ENCODE measurements at regions not wholly inside any gene's neighbourhood (a gene's known extent, or its start where the extent isn't known, plus 50 kb on each side); places are given as distances from the start of the nearest gene placed in this dataset.
"Not testable (repeated sequence)": the region's sequence is repeated elsewhere in the genome, so short reads cannot be mapped to it uniquely, and the experiment has no call there.

DNA sequence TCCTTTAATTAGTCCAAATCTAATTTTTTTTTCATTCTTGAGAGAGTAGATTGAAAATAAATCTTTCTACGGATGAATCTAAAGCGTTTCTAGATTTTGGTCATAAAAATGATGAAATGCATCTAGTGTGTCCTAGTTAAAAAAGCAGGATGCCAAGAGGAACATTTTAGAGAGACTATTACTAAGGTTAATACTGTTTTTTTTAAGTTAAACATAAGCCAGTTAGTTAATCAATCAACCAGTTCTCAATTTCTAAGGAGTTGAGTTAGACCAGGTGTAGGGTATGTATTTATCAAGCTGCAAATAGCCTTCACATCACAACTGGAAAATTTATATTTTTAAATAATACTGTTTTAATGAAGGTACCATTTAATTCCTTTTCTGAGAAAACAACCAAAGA is 679.5 kb upstream of the IGFBP7 start:
- no peak for DNase-seq

DNA sequence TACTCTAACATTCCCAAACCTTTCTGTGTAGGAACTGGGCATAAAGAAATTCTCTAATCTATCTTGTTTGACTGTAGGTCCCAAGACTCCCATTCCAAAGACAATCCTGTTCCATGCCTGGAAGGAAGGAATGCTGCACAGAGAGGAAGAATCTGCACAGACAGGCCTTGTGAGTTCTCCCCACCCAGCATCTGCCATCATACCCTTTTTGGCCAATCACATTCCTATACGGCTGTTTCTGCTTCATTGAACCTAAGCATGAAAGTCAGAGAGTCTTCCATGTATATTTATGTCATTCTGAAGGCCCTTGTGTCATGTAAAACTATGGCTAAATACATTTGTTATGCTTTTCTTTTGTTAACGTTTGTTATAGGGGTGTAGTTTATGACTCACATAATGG is 667.7 kb upstream of the IGFBP7 start:
- DNase-seq = no peak

DNA sequence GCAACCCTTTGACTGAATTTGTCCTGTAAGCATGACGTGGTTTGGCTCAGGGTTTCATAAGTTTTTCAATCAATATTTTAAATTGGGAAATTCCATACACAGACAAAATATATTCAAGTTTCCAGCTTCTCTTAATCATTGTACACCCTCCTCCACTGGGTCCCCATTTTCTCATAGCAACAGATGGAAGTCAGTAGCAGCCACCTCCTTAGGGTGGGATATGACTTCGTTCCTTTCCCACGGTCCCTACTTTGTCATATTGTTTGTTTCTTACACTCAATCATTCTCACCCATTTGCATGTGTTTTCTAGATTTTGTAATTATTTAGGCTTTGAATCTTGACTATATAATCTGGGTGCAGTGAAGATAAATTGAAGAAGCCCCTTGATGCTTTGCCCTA is 664.5 kb upstream of the IGFBP7 start:
- no peak for DNase-seq

DNA sequence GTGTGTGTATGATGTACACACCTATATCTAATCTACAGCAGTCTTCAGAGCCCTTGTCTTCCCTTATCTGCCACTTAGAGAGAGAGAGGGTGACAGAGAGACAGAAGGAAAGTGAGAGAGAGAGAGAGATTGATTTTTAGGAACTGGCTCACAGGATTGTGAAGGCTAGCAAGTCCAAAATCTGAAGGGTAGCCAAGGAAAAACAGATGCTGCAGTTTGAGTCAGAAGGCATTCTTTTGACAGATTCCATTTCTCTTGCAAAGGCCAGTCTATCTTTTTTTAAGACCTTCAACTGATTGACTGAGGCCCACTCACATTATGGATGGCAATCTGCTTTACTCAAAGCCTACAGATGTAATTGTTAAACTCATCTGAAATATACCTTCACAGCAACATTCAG is 664.0 kb upstream of the IGFBP7 start:
- no peak for DNase-seq

DNA sequence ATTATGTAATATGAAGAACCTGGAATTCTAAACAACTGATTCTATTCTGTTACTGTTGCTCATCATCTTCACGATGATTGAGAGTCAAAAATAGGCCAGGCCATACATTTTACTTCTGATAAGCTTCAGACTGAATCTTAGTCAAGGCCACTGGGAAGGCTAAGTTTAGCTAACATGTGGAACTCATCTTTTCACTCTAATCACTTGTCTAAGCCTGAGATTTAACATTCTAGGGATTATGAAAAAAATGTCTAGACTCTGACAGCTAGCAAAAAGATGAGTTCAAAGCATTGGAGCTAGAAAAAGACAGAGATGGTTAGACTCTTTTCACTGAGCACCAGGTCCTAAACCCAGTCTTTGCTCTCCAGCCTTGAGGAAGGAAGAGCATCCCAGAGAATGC is 656.2 kb upstream of the IGFBP7 start:
- DNase-seq = no peak

DNA sequence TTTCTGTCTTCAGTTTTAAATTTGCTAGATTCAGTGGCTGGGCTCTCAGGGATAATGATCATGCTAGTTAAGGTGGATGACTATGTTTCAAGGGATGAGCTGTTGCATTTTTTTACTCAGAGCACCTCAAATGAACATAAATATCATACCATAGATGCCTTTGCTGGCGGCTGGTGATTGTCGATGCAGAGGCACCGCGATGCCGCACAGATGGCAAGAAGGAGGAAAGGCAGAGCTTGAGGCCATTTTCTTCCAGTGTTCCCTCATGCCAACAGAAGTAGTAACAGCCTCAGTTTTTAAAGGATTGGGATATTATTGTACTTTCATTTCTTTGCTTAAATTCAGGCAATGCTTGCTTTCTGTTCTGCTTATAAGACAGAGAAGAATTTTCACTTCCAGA is 654.7 kb upstream of the IGFBP7 start:
- DNase-seq = no peak

DNA sequence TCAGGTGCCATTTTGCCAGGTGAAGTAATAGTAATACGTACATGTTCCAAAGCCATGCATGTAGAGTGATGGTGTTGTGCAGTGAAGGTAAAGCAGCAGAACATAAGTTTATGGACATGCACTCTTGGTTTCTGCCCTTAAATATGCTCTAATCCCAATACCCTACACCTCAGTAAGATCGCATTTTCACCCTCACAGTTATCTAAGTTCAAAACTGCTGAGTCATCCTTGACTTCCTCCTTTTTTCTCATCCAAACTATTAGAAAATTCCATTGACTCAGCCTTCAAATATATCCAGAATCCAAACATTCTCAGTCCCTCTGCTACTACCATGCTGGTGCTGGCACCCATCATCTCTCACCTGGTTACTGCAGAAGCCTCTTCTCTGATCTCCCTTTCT is 652.9 kb upstream of the IGFBP7 start:
- no peak for DNase-seq

DNA sequence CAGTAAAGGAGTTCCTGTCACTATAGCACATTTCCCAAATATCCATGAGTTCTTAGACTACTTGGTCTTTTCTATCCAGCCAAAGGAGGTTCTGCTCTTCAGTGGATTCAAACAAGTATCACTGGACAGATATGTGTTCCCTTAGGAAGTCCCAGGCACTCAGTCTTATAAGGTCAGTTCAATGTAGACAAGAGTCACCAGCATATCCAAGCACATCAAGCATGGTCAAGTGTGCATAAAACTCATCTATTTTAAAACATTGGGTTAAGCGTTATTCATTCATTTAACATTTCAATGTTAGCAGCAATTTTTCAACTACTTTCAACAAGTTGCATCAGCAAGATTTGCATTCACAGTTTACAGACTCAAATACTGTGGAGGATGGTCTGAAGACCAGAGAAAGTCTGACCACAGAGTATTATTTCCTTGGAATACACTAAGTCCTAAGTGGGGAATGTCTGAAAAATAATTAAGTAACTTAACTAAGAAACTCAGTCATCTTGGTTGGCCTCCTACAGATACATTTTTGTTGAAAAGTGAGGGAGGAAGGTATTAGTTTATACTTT is 630.5 kb upstream of the IGFBP7 start:
- no peak for DNase-seq

DNA sequence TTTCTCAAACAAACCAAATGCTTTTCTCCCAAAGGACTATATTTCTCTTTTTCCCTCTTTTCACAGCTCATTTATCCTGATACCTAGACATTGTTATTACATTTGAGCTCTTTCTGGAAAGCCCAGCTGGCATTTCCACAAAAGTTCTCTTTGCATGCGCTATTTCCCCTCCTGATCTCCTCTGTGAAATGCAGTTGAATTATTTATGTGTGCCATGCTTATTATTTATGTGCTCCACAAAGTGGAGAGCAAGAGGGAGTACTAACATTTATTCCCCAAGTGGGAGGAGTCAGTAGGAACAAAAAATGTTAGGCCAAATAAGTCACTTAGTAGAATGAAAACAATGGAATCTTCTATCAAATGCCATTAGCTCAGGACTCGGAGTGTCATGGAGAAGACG is 626.6 kb upstream of the IGFBP7 start:
- no peak for DNase-seq

DNA sequence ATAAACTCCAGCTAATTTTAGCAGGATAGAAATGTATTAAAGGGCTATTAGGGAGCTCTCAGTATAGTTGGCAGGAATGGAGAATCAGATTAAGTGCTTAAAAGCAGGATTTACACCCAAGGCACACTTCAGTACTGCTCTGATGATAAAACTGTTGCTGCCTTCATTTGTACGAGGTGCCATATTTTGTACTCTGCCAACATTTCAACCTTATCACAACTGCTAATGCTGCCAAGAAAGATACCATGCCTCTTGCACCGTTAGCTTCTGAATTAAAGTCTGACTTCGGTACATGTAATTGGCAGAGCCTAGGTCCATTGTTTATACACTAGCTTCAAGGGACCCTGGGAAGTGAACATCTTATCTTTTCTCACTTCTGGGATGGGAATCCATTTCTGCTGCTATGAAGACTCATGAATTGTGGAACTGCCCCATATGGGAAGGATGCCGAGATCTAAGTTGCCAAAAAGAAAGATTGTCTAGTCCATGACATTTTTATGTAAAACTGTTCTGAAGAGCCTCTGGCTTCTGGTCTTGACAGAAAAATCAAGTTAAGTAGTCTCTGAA is 624.0 kb upstream of the IGFBP7 start:
- no peak for DNase-seq

DNA sequence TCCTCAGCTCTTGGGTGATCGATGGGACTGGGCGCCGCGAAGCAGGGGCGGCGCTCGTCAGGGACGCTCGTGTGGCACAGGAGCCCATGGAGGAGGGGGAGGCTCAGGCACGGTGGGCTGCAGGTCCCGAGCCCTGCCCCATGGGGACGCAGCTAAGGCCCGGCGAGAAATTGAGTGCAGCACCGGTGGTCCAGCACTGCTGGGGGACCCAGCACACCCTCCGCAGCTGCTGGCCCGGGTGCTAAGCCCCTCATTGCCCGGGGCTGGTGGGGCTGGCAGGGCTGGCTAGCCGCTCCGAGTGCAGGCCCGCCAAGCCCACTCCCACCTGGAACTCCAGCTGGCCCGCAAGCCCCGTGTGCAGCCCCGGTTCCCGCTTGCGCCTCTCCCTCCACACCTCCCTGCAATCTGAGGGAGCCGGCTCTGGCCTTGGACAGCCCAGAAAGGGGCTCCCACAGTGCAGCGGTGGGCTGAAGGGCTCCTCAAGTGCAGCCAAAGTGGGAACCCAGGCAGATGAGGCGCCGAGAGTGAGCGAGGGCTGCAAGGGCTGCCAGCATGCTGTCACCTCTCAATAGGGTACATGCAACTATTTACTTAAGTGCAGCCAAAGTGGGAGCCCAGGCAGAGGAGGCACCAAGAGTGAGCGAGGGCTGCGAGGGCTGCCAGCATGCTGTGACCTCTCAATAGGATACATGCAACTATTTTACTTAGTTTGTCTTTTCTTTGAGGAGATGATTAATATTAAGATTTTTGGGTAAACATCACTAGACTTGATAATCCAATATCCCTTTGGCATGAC is 619.8 kb upstream of the IGFBP7 start:
- DNase-seq = not testable (repeated sequence)

DNA sequence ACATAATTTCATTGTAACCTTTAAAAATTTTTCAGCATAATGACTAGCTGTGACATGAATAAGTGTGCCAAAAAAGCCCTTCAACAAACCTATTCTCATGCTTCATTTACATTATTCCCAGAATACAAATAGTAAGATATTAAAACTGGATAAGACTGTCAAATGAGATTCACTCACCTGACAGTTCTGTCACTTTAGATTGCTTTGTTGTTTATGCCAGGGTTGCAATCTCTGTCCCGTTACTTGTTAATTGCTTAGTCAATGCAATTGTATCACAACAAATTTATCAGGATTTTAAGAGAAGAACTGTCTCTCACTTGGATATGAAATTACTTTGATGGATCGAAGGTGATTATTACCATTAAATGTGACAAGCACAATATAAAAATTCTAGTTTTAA is 616.0 kb upstream of the IGFBP7 start:
- DNase-seq = no peak

DNA sequence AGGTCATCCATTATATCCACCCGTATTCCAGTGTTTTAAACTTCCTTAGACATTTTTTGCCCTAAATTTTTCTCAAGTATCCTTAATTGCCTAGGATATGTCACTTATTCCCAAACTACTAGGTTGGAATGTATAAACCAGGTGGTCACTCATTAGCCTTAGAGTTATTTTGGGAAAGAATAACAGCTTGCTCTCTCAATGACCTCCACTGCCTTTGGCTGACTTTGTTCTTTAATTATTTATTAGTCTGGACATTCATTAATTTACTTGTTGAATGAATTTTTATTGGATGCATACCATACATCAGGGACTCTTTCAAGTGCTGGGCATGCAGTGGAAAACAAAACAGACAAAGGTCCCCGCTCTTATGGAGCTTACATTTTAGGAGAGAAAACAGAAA is 609.3 kb upstream of the IGFBP7 start:
- no peak for DNase-seq

DNA sequence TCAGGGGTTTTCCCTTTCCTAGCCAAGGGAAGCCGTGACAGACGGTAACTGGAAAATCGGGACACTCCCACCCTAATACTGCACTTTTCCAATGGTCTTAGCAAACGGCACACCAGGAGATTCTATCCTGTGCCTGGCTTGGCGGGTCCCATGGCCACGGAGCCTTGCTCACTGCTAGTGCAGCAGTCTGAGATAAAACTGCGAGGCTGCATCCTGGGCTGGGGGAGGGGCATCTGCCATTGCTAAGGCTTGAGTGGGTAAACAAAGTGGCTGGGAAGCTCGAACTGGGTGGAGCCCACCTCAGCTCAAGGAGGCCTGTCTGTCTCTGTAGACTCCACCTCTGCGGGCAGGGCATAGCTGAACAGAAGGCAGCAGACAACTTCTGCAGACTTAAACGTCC is 604.1 kb upstream of the IGFBP7 start:
- DNase-seq = not testable (repeated sequence)

DNA sequence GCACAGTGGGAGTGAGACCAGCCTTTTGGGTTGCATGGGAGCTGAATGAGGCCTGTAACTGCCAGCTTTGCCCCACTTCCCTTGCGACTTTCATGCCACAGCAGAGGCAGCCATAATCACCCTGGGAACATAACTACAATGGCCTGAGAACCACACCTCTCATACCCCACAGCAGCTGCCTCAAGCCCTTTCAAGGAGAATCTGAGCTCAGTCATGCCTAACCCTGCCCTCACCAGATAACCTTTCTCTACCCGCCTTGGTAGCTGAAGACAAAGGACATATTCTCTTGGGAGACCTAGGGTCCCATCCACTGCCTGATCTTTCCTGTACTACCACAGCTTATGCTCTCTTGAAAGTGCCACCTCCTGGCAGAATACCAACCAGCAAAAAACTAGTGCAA is 599.9 kb upstream of the IGFBP7 start:
- no peak for DNase-seq

DNA sequence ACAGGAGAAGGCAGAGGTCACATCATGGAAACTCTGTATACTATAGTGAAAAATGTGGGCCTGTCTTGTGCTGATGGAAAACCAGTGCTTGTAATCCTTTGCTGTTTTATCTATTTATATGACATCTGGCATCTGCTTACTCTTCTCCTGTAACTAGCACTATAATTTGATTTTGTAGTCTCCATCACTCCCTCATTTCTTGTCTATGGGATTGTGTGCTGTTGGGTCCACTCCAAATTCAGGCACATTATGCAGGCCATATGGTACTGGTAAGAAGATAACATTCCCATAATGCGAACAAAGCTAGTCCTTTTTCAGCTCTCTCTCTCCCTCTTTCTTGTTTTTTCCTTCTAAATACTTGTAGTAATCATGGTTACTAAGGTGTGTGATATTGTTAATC is 581.2 kb upstream of the IGFBP7 start:
- DNase-seq = no peak

DNA sequence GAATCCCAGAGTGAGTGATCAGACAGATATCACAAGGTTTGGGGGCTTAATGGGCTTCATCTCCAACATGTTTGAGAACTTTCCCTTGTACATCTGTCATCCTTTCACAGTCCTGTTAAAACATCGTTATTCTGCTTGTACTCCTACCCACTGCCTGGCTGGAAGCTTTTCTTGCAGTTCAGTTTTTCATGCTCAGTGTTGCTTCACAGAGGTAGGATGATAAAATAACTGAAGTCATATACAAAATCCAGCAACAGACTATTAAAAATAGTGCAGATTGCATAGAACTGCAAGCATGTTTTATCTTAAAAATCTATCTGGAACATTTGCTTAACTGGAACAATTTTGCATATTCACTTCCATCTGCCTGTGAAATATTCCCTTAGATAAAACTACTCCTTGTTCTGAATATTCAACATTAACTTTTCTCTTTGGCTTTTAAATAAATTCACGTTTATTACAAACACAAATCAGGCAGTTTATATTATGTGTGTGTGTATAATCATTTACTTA is 579.6 kb upstream of the IGFBP7 start:
- no peak for DNase-seq

DNA sequence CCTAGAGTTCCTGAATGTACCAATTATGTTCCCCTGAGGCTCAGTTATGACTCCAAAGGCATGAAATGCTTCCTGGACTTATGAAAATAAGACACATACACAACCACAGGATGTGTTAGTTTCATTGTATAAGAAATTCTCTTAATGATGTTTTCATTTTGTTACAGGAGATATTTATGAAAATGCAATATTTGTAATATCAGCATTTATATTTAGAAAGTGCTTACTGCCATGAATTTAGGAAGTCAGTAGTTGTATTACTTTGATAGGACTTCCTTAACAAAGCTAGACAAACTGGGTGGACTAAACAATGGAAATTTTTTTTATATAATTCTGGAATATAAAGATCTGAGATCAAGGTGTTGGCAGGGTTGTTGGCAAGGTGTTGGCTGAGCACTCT is 572.1 kb upstream of the IGFBP7 start:
- DNase-seq = no peak

DNA sequence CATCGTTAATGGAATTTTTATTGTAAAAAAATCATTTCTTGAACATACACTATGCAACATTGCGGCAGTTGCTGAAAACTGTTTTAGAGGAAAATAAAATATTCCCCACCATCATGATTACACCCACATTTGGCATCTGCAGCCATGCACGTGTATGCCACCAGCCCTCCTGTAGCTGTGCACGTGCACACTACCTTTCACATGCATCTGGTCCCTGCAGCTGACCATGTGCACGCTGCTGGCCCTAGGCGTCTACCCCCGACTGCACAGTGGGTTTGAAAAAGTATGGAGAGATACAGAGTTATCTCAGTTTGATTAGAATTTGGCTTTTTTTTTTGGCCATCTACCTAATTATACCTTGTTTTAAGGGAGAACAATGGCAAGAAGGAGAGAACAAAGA is 569.8 kb upstream of the IGFBP7 start:
- DNase-seq = no peak

DNA sequence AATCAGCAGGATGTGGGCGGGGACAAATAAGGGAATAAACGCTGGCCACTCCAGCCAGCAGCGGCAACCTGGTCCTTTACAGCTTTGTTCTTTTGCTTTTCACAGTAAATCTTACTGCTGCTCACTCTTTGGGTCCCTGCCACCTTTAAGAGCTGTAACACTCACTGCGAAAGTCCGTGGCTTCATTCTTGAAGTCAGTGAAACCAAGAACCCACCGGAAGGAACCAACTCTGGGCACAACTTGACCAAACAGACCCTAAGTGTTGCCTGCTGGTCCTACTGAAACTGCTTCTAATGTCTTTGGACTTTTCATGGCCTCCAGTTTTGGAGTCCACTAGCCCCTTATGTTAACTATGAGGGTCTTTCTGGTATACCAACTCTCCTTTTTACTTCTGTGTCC is 566.2 kb upstream of the IGFBP7 start:
- no peak for DNase-seq

DNA sequence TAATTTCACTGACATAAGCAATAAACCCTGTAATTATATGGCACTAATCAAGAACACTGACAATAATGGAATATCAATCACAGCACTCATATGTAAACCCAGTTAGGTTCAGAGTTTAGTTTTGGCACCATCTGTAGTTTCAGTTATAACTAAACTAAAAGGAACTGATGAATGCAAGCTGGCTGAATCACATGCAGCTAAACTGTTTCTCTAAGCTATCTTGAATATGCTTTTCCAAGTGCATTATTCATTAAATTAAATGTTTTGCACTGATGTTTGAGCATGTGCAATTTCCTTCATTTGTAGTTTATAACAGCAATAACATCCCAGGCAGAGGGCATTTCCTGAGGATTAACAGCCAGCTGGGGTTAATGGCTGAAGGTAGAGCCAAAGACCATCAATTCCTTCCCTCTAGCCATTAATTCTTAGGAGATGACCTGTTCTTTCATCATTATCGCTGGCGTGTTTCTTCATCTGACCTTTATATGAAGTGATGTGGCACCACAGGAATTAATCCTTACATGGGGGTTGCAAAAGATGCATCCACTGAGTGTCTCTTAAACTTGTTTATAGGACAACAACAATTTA is 562.8 kb upstream of the IGFBP7 start:
- no peak for DNase-seq

DNA sequence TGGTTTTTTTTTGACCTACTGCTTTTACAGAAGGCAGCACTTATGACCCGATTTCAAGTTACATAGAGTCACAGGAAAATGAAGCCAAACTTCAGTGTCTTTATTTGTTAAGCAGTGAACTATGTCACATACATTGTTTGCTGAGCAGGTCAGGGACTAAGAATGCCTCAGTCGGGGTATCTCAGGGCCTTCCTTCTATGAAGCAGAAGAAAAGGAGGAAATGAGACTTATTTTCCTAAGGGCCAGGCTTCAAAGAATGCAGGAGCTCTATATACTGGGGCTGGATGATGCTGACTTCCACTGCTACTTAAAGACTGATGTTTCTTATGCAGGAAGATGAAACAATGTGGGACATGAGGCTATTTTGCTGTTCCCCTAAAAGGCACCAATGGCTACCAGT is 558.4 kb upstream of the IGFBP7 start:
- DNase-seq = no peak

DNA sequence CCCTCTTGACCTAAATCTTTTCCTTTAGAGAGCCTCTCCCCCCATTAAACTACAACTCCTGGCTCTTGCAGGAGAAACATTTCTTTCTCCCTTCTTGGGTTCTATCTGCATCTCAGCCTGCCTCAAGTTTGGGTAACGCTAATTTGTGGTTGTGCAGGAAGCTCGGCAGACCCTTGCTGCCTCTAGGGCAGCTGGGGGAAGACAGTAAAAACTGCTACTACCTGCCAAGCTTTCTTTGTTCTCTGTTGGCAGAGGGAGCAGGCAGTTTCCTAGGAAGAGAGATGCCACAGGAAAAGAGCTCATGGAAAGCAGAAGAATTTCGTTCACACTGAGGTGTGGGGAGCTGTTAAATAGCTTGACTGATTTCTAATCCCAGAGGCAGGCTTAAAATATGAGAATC is 555.6 kb upstream of the IGFBP7 start:
- no peak for DNase-seq

DNA sequence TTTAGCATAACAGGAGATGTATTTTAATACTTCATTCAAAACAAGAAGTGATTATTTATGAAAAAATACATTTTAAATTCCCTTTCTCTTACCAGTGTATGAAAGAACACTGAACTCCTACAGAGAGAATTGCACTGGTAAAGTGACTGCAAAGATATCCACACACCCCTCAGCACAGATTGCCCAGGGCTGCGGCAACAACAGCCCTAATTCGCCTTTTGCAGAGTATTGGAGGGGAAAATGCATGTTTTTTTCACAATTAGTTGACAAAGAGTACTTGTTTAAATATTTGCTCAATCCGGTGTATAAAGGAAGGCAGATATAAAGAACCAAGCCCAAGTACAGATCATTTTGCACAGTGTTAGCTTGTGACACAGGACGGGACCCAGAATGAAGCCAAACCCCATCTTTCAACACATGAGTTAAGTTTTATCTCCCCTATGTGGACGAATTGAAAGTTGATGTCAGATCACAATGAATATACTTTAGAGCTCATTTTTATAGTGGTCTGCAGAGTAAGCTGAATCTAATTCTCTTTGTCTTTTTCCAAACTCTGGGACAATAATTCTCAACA is 551.4 kb upstream of the IGFBP7 start:
- DNase-seq = no peak
